Memory B cell (primary cell): ENCODE measurements at regions not wholly inside any gene's neighbourhood (a gene's known extent, or its start where the extent isn't known, plus 50 kb on each side); places are given as distances from the start of the nearest gene placed in this dataset.
"Not testable (repeated sequence)": the region's sequence is repeated elsewhere in the genome, so short reads cannot be mapped to it uniquely, and the experiment has no call there.

Source experiments
- ATAC-seq: fragments of 150-1000 bp; cut with Tn5 transposase; 2 replicates; pipeline ENCODE4 v1.10.0; 2021; ENCODE audit warnings: low read depth, mild to moderate bottlenecking, moderate library complexity
- DNase-seq, 2 donors: peaks; one replicate each; pipeline ENCODE4 v3.0.0; 2022; ENCODE audit warnings: low spot score in 2 of 2
- H3K27ac Mint-ChIP-seq: one replicate; pipeline ENCODE4 v1.8.0; 2022; ENCODE audit warnings: mild to moderate bottlenecking, moderate library complexity, mixed read lengths
- H3K27me3 Mint-ChIP-seq: one replicate; pipeline ENCODE4 v1.8.0; 2022; ENCODE audit warnings: mixed read lengths
- H3K36me3 Mint-ChIP-seq: one replicate; pipeline ENCODE4 v1.8.0; 2022; ENCODE audit warnings: mild to moderate bottlenecking, mixed read lengths
- H3K4me1 Mint-ChIP-seq: one replicate; pipeline ENCODE4 v1.8.0; 2022; ENCODE audit warnings: mixed read lengths
- H3K4me3 Mint-ChIP-seq: one replicate; pipeline ENCODE4 v1.8.0; 2022; ENCODE audit warnings: mild to moderate bottlenecking, moderate library complexity, mixed read lengths
- H3K9me3 Mint-ChIP-seq: one replicate; pipeline ENCODE4 v1.8.0; 2022; ENCODE audit warnings: mixed read lengths

- H3K4me1 Mint-ChIP-seq, H3K27ac Mint-ChIP-seq, H3K4me3 Mint-ChIP-seq, H3K27me3 Mint-ChIP-seq, DNase-seq, H3K9me3 Mint-ChIP-seq, H3K36me3 Mint-ChIP-seq: not testable (repeated sequence)
- ATAC-seq = peak; percentile 45
Measured at GRCh38 chr15:21638770-21639169, 198.5 kb upstream of the POTEB3 start.

- H3K4me1 Mint-ChIP-seq, H3K4me3 Mint-ChIP-seq, DNase-seq, H3K9me3 Mint-ChIP-seq, H3K27ac Mint-ChIP-seq, H3K27me3 Mint-ChIP-seq, H3K36me3 Mint-ChIP-seq, ATAC-seq: not testable (repeated sequence)
Measured at GRCh38 chr15:21626694-21627093, 186.4 kb upstream of the POTEB3 start.

DNA sequence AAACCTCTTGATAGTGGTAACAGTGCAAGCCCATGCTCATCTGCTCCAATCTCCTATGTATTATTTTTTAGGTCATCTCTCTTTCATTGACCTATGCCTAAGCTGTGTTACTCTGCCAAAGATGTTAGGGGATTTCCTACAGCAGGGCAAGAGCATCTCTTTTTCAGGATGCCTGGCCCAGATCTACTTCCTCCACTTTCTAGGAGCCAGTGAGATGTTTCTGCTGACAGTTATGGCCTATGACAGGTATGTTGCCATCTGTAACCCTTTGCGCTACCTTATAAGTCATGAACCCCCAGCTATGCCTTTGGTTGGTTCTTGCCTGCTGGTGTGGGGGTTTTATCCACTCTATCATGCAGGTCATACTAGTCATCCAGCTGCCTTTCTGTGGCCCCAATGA is 168.9 kb upstream of the POTEB3 start:
- DNase-seq, H3K27me3 Mint-ChIP-seq, ATAC-seq, H3K9me3 Mint-ChIP-seq, H3K4me3 Mint-ChIP-seq, H3K4me1 Mint-ChIP-seq, H3K27ac Mint-ChIP-seq, H3K36me3 Mint-ChIP-seq: not testable (repeated sequence)

GRCh38 chr15:21565426-21565825 is 125.1 kb upstream of the POTEB3 start:
- H3K9me3 Mint-ChIP-seq, H3K4me3 Mint-ChIP-seq, DNase-seq, H3K27me3 Mint-ChIP-seq, ATAC-seq, H3K4me1 Mint-ChIP-seq, H3K27ac Mint-ChIP-seq, H3K36me3 Mint-ChIP-seq: not testable (repeated sequence)

DNA sequence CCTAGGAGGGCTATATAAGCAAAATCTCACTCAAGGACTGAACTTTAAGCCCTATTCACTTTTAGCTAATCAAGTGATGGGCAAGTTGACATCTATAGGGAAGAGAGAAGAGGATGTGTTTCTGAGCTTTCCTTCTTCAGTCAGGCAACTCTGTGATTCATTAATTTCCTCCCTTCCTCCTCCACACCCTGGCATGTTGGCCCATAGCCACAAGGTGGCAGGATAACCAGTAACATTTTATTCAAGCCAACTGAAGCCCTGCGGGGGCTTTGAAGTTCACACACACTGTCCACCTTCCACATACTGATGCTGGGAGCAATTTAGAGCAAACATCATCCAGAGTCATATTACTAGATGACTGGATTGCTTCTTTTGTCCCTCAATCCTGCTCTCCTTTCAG is 111.5 kb upstream of the POTEB3 start:
- not testable (repeated sequence) for H3K4me1 Mint-ChIP-seq, DNase-seq, H3K27me3 Mint-ChIP-seq, H3K9me3 Mint-ChIP-seq, H3K4me3 Mint-ChIP-seq, H3K36me3 Mint-ChIP-seq, H3K27ac Mint-ChIP-seq
- peak; percentile 31 for ATAC-seq

GRCh38 chr15:21546182-21546903 is 106.0 kb upstream of the POTEB3 start:
- not testable (repeated sequence) for H3K4me1 Mint-ChIP-seq, DNase-seq, H3K27me3 Mint-ChIP-seq, H3K27ac Mint-ChIP-seq, H3K4me3 Mint-ChIP-seq, H3K36me3 Mint-ChIP-seq, H3K9me3 Mint-ChIP-seq, ATAC-seq

DNA sequence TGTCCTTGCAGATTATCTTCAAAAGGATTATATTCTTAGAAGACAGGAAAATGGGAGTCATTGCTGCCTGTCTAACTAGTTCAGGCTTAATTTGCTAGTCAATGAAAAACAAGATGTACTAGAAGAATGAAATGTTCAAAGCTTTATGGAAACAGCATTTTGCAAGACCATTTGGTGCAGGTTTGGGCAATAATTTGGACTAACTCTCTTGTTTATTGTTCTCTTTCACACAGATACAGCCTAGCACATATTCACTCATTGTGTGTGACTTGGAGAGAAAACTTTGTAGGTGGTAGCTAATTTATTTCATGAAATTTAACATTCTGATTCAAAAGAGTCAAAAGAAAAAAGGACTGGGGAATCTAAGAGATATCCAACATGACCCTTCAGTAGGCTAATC is 92.5 kb upstream of the POTEB3 start:
- H3K27me3 Mint-ChIP-seq, H3K4me3 Mint-ChIP-seq, DNase-seq, H3K4me1 Mint-ChIP-seq, H3K36me3 Mint-ChIP-seq, H3K9me3 Mint-ChIP-seq, ATAC-seq, H3K27ac Mint-ChIP-seq: not testable (repeated sequence)

- ATAC-seq, H3K36me3 Mint-ChIP-seq, H3K9me3 Mint-ChIP-seq, DNase-seq, H3K27me3 Mint-ChIP-seq, H3K4me1 Mint-ChIP-seq, H3K27ac Mint-ChIP-seq, H3K4me3 Mint-ChIP-seq: not testable (repeated sequence)
Measured at GRCh38 chr15:21516248-21516647, 75.9 kb upstream of the POTEB3 start.

DNA sequence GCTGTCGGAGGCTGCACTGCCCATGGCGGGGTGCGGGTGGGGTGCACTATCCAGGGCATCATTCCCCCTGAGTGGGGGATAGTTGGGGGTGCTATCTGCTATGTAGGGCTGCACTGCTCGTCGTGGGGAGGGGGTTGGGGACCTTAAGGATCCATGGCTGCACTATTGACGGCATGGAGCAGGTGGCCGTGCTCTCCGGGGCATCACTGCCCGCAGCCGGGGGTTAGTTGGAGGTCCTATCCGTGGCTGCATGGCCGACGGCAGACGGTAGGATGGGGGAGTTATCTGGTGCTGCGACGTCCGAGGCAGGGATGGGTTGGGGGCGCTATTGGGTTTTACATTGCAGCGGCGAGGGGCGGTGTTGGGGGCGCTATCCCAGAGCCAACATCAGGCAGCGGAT is 75.0 kb upstream of the POTEB3 start:
- not testable (repeated sequence) for H3K27me3 Mint-ChIP-seq, H3K27ac Mint-ChIP-seq, H3K36me3 Mint-ChIP-seq, H3K9me3 Mint-ChIP-seq, H3K4me3 Mint-ChIP-seq, H3K4me1 Mint-ChIP-seq, DNase-seq, ATAC-seq

GRCh38 chr15:21503021-21503420 is 62.7 kb upstream of the POTEB3 start:
- not testable (repeated sequence) for ATAC-seq, DNase-seq

More at GRCh38 chr15:21503021-21503420, 62.7 kb upstream of the POTEB3 start:
- H3K4me3 Mint-ChIP-seq, H3K4me1 Mint-ChIP-seq, H3K27me3 Mint-ChIP-seq, H3K9me3 Mint-ChIP-seq, H3K36me3 Mint-ChIP-seq, H3K27ac Mint-ChIP-seq: not testable (repeated sequence)
